WTC11 (cell line): ENCODE measurements at regions not wholly inside any gene's neighbourhood (a gene's known extent, or its start where the extent isn't known, plus 50 kb on each side); places are given as distances from the start of the nearest gene placed in this dataset.

Experiments
- CREB1 ChIP-seq: sonication (generic); formaldehyde crosslinking; IDR thresholded peaks from 2 replicates; pipeline ENCODE4 v1.8.0; 2023; ENCODE audit warnings: mild to moderate bottlenecking, missing genetic modification reagents
- CTCF ChIP-seq: fragments of 200-600 bp; IDR thresholded peaks from 2 replicates; pipeline ENCODE4 v1.8.0; 2022; ENCODE audit warnings: antibody characterized with exemption
- FOXK1 ChIP-seq: sonication (generic); formaldehyde crosslinking; IDR thresholded peaks from 2 replicates; pipeline ENCODE4 v1.8.0; 2022; ENCODE audit warnings: mild to moderate bottlenecking, moderate library complexity, missing genetic modification reagents
- FOXP1 ChIP-seq: sonication (generic); formaldehyde crosslinking; IDR thresholded peaks from 2 replicates; pipeline ENCODE4 v1.8.0; 2022; ENCODE audit warnings: missing genetic modification reagents, mild to moderate bottlenecking, moderate library complexity, borderline replicate concordance
- MAX ChIP-seq: sonication (generic); formaldehyde crosslinking; IDR thresholded peaks from 2 replicates; pipeline ENCODE4 v1.8.0; 2022; ENCODE audit warnings: mild to moderate bottlenecking, missing genetic modification reagents

- TF ChIP-seq MAX (CRISPR knock-in tag): no peak
- no peak for TF ChIP-seq CTCF
- no peak for TF ChIP-seq CREB1 (CRISPR knock-in tag)
- no peak for TF ChIP-seq FOXK1 (CRISPR knock-in tag)
- TF ChIP-seq FOXP1 (CRISPR knock-in tag): no peak
Observed at GRCh38 chr15:70450142-70450443, 313.3 kb downstream of the UACA start.
